ENCODE measurements at regions not wholly inside any gene's neighbourhood (a gene's known extent, or its start where the extent isn't known, plus 50 kb on each side); places are given as distances from the start of the nearest gene placed in this dataset.

DNA sequence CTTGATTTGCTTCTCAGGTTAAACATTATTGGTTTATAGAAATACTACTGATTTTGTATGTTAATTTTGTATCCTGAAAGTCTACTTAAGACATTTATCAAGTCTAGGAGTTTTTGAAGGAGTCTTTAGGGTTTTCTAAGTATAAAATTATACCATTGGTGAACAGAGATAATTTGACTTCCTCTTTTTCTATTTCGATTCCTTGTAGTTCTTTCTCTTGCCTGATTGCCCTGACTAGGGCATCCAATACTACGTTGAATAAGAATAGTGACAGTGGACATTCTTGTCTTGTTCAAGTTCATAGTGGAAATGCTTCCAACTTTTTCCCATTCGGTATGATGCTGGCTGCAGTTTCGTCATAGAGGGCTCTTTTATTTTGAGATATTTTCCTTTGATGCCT lies 807.5 kb upstream of the SLC10A2 start (continued):
- TF ChIP-seq, protein P1, sequence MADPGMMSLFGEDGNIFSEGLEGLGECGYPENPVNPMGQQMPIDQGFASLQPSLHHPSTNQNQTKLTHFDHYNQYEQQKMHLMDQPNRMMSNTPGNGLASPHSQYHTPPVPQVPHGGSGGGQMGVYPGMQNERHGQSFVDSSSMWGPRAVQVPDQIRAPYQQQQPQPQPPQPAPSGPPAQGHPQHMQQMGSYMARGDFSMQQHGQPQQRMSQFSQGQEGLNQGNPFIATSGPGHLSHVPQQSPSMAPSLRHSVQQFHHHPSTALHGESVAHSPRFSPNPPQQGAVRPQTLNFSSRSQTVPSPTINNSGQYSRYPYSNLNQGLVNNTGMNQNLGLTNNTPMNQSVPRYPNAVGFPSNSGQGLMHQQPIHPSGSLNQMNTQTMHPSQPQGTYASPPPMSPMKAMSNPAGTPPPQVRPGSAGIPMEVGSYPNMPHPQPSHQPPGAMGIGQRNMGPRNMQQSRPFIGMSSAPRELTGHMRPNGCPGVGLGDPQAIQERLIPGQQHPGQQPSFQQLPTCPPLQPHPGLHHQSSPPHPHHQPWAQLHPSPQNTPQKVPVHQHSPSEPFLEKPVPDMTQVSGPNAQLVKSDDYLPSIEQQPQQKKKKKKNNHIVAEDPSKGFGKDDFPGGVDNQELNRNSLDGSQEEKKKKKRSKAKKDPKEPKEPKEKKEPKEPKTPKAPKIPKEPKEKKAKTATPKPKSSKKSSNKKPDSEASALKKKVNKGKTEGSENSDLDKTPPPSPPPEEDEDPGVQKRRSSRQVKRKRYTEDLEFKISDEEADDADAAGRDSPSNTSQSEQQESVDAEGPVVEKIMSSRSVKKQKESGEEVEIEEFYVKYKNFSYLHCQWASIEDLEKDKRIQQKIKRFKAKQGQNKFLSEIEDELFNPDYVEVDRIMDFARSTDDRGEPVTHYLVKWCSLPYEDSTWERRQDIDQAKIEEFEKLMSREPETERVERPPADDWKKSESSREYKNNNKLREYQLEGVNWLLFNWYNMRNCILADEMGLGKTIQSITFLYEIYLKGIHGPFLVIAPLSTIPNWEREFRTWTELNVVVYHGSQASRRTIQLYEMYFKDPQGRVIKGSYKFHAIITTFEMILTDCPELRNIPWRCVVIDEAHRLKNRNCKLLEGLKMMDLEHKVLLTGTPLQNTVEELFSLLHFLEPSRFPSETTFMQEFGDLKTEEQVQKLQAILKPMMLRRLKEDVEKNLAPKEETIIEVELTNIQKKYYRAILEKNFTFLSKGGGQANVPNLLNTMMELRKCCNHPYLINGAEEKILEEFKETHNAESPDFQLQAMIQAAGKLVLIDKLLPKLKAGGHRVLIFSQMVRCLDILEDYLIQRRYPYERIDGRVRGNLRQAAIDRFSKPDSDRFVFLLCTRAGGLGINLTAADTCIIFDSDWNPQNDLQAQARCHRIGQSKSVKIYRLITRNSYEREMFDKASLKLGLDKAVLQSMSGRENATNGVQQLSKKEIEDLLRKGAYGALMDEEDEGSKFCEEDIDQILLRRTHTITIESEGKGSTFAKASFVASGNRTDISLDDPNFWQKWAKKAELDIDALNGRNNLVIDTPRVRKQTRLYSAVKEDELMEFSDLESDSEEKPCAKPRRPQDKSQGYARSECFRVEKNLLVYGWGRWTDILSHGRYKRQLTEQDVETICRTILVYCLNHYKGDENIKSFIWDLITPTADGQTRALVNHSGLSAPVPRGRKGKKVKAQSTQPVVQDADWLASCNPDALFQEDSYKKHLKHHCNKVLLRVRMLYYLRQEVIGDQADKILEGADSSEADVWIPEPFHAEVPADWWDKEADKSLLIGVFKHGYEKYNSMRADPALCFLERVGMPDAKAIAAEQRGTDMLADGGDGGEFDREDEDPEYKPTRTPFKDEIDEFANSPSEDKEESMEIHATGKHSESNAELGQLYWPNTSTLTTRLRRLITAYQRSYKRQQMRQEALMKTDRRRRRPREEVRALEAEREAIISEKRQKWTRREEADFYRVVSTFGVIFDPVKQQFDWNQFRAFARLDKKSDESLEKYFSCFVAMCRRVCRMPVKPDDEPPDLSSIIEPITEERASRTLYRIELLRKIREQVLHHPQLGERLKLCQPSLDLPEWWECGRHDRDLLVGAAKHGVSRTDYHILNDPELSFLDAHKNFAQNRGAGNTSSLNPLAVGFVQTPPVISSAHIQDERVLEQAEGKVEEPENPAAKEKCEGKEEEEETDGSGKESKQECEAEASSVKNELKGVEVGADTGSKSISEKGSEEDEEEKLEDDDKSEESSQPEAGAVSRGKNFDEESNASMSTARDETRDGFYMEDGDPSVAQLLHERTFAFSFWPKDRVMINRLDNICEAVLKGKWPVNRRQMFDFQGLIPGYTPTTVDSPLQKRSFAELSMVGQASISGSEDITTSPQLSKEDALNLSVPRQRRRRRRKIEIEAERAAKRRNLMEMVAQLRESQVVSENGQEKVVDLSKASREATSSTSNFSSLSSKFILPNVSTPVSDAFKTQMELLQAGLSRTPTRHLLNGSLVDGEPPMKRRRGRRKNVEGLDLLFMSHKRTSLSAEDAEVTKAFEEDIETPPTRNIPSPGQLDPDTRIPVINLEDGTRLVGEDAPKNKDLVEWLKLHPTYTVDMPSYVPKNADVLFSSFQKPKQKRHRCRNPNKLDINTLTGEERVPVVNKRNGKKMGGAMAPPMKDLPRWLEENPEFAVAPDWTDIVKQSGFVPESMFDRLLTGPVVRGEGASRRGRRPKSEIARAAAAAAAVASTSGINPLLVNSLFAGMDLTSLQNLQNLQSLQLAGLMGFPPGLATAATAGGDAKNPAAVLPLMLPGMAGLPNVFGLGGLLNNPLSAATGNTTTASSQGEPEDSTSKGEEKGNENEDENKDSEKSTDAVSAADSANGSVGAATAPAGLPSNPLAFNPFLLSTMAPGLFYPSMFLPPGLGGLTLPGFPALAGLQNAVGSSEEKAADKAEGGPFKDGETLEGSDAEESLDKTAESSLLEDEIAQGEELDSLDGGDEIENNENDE (IDR thresholded peaks at IDR 0.05; ENCODE audit: insufficient replicate concordance, low read length) = no peak
- TF ChIP-seq BACH1 (IDR thresholded peaks at IDR 0.05; ENCODE audit: low read length) (no peak), POU5F1 (IDR thresholded peaks at IDR 0.05; ENCODE audit: low read depth, low read length) (no peak), RAD21 (IDR thresholded peaks at IDR 0.05 in 1 of 2, conservative IDR thresholded peaks at IDR 0.05 in 1 of 2; ENCODE audit: low read depth in 2 of 2, low read length in 2 of 2) (no peak), POLR2A (IDR thresholded peaks at IDR 0.05; ENCODE audit: control extremely low read depth in 1 of 2, low read depth in 2 of 2, low read length in 2 of 2) (no peak), PHF8 (conservative IDR thresholded peaks at IDR 0.05; ENCODE audit: low read depth, low read length) (no peak), ASH2L (IDR thresholded peaks at IDR 0.05; ENCODE audit: low read length) (no peak)
- TF ChIP-seq, protein P2, sequence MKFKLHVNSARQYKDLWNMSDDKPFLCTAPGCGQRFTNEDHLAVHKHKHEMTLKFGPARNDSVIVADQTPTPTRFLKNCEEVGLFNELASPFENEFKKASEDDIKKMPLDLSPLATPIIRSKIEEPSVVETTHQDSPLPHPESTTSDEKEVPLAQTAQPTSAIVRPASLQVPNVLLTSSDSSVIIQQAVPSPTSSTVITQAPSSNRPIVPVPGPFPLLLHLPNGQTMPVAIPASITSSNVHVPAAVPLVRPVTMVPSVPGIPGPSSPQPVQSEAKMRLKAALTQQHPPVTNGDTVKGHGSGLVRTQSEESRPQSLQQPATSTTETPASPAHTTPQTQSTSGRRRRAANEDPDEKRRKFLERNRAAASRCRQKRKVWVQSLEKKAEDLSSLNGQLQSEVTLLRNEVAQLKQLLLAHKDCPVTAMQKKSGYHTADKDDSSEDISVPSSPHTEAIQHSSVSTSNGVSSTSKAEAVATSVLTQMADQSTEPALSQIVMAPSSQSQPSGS (IDR thresholded peaks at IDR 0.05; ENCODE audit: low read length) = no peak
